GM18951 (cell line): ENCODE measurements at regions not wholly inside any gene's neighbourhood (a gene's known extent, or its start where the extent isn't known, plus 50 kb on each side); places are given as distances from the start of the nearest gene placed in this dataset.
"Not testable (repeated sequence)": the region's sequence is repeated elsewhere in the genome, so short reads cannot be mapped to it uniquely, and the experiment has no call there.

ENCODE experiments used
- POLR2A ChIP-seq: IDR thresholded peaks from 4 replicates; pipeline ENCODE4 v1.6.1; 2011; ENCODE audit warnings: mild to moderate bottlenecking; ENCODE audit not compliant: insufficient read length, insufficient read depth; ENCODE audit errors: extremely low read depth
- in situ Hi-C: fragments of 300-500 bp; cut with MboI; formaldehyde crosslinking; loops from one replicate; pipeline ENCODE4 v1.12.0; 2022; ENCODE audit warnings: low sequenced_read_pairs, mixed read lengths, inconsistent platforms; ENCODE audit not compliant: unreplicated experiment

DNA sequence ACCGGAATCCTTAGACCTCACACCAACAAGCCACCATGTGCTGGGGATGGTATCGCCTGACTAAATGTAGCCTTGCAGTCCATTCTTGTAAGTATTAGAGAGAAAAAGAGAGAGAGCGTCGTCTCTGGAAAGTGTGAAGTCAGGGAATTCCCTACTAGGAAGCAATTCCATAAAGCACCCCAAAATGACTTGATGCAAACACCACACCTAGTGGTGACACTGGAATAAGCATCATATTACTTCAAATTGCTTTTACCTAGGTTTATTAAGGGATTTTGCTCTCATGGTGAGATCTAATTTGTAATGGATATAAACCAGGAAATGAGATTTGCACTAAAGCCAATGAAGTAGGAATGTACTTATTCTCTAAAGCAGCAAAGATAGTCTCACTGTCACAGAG, 111.4 kb upstream of the METTL9 start:
- in situ Hi-C loops, result not testable (repeated sequence)

DNA sequence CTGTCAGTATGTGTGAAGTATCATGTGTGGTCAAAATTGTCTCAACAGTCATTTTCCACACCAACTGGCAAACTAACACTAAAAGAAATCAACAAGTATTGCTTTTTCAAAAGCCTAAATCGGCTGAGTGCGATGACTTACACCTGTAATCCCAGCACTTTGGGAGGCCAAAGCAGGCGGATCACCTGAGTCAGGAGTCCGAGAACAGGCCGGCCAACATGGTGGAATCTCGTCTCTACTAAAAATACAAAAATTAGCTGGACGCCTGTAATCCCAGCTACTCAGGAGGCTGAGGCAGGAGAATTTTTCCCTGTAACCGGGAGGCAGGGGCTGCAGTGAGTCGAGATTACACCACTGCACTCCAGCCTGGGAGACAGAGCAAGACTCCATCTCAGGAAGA, 100.3 kb upstream of the METTL9 start:
- in situ Hi-C loops, result not testable (repeated sequence)

DNA sequence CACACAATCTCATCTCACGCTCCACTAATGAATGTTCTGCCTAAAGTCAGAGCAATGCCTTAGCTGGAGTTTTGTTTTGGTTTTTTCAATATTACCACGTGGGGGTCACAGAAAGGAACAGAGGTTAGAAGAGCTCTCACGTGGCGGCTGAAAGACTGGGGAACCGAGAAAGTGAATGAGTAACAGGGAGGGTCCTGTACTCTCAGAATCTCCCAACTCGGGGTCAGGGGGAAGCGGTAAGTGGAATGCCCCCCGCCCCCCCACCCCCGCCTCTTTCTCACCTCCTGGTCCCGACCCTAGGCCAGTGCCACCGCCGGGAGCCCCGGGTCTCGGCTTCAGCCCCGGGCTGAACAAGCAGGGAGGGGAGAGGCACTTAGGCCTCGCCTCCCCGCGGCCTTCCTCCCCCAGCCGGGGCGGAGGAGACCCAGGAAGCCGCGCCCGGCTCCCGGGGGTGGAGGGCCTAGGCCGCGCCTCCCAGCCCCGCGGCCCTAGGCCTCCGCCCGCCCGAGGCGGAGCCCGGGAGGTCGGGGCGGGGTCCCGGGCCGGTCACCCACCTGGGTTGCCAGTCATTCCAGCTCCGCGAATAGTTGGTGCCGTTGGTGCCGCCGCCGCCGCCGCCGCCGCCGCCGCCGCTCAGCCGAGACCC, 98.0 kb upstream of the METTL9 start:
- in situ Hi-C loops, result not testable (repeated sequence)

DNA sequence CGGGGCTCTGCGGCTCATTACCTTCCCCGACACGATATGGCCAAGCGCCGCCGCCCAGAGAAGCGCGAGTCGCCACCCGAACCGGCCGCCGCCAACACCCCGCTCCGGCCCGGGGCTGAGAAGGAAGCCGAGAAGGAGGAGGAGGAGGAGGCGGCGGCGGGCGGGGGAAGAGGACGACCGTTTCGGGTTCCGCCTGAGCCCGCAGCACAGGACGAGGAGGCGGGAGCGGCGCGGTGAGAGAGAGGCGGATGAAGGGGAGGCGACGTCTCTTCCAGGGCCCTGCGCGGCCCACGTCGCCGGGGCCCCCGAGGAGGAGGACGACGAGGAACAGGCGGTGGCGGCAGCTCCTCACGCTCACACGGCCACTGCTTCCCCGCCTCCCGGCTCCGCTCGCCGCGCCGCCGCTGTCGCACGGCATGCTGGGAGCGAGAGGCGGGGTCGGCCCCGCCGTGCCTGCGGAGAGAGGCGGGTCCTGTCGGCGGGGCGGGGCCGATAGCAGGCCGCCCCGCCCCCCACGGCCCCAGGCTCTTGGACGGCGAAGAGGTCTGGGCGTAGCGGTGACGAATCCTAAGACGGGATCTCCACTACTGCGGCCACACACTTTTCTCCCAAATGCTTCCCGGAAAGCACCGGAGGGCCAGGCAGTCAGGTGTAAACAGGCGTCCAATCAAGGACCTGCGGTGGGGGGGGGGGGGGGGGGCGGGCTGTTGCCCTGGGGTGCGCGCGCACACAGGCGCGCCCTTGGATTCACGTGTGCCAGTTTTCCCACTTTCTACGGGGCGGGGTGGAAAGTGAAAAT, 97.3 kb upstream of the METTL9 start:
- in situ Hi-C loops, result no loop called here
- TF ChIP-seq POLR2A, result peak; percentile 45

DNA sequence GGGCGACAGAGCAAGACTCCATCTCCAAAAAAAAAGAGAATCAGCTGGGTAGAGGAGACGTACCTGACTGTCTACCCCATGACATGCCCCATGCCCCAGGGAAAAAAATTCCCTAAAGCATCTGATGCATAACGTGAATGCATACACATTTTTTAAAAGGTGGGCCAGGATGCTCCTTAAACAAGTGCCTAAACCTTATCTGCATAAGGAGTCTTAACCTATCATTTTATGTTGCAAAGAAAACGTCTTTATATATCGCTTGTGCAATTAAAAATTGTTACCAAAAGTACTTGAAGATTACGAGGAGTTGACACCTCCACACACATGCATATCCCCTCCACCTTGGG, 95.8 kb upstream of the METTL9 start:
- in situ Hi-C loops, result not testable (repeated sequence)

DNA sequence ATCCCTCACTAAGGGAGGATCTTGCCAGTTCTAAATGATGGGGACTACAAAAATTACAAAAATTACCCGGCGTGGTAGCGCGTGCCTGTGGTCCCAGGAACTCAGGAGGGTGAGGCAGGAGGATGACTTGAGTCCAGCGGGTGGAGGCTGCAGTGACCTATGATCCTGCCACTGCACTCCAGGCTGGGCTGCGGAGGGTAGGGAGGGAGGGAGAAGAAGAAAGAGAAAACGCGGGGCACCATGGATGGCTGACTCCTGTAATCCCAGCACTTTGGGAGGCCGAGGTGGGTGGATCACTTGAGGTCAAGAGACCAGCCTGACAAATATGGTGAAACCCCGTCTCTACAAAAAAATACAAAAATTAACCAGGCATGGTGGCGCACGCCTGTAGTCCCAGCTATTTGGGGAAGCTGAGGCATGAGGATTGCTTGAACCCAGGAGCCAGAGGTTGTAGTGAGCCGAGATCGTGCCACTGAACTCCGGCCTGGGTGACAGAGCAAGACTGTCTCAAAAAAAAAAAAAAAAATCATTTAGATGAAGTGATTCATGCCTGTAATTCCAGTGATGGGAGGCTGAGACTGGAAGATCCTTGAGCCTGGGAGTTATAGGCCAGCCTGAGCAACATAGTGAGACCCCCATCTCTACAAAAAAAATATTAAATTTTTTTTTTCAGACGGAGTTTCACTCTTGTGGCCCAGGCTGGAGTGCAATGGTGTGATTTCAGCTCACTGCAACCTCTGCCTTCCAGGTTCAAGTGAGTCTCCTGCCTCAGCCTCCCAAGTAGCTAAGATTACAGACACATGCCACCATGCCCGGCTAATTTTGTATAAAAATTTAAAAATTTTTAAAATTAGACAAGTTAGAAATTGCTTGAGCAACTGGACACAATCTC, 95.2 kb upstream of the METTL9 start:
- in situ Hi-C loops, result not testable (repeated sequence)

DNA sequence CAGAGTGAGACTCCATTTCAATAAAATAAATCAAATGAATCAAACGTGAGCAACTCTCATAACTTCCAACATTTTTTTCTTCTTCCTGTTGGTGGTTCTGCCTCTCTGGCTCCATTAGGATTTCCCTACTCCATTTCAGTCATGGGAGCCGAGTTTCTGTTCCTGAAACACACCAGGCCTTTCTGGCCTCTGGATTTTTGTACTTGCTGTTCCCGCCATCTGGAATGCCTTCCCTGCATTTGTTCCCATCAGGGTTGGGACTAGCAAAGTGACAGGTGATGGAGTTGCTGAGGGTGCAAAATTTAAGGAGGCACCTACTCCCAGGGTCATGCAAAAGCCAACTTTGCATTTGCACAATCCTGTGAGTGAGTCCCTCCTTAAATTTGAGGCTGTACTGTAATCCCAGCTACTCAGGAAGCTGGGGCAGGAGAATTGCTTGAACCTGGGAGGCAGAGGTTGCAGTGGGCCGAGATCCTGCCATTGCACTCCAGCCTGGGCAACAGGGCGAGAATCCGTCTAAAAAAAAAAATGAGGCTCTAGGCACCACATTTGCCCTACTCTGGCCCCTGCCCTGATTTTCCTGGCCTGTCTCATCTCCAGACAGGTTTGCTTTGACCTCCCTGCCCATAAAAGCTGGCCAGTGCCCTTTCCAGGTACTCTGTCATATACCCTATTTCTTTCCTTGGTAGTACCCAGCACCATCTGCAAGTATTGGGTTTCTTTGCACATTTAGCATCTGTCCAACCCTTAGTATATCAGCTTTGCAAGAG, 93.4 kb upstream of the METTL9 start:
- in situ Hi-C loops, result not testable (repeated sequence)

DNA sequence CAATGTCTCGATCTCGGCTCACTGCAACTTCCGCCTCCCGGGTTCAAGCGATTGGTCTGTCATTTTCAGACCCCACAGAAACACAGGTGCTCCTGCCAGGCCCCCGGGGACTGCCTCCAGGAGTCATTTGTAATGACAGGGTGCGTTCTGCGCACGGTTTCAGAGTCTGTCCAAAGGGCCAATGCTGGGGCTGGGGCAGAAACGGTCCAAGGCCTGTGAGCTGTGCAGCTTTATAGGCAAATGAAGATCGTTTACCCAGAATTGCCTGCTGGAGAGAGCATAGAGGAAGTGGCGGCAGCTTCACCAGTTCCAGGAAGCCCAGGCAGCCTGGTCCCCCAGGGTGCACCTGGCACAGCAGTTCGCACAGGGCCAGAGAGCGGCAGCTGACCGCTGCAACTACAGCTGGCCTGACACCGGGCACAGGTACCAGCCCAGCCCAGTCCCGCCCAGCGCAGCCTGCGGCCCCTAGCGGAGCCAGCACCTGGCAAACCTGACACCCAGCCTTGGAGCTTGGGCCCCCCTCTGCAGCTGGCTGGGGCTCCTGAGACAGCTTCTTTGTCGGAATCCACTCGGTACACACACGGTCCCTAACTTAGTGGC, 92.4 kb upstream of the METTL9 start:
- in situ Hi-C loops, result not testable (repeated sequence)
- TF ChIP-seq POLR2A, result peak; percentile 28

DNA sequence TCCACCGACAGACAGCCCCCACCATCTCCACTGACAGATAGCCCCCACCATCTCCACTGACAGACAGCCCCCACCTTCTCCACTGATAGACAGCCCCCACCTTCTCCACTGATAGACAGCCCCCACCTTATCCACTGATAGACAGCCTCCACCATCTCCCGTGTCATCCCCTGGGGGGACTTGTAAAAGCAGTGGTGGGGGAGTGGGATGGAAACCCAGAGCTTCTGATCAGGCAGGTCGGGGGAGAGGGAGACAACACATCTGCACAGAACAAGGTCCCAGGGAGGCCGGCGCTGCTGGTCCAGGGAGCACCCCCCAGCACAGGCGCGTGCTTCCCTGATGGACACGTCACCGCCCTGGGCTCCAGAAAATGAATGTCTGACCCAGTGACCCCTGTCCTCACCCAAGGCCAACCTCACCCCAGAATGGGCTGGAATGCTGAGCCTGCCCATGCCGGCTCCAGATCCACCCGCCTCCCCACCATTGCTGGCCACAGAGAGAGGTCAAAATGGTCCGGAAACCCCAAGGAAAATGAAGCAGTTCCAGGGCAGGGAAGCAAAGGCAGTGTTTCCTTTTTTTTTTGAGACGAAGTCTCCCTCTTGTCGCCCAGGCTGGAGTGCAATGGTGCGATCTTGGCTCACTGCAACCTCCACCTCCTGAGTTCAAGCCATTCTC, 91.6 kb upstream of the METTL9 start:
- in situ Hi-C loops, result not testable (repeated sequence)

DNA sequence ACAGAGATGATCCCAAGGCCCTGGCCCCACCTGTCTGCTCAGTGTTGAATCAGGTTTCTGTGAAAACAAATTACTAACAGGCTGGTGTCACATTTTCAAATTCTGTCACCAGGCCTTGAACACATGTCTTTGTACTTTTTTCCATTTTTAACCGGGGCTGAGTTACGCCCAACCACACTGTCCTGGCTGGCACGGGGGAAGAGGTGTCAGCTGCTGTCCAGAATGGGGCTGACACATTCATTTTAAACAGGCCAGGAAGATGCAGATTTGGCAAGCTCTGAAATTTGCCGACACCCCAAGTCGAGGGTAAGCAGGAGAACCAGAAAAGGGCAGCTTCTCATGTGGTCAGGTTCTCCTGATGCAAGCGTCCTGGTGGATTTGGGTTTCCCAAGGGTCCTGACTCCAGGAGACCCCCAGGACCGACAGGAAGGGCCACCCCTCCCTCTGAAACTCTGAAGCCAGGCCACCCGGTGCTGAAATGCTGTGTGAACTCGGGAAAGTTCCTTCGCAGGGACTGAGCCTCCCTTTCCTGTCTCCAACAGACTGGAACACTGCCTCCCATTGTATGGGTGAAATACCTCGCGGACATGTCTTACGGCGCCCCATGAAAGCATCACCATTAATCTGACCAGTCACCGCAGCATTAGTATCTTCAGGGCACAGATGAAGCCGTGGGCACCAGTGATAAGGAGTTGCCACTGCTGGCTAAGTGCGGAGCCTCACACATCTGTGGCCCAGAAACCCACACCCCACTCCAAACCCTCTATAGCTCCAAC, 90.5 kb upstream of the METTL9 start:
- in situ Hi-C loops, result not testable (repeated sequence)

DNA sequence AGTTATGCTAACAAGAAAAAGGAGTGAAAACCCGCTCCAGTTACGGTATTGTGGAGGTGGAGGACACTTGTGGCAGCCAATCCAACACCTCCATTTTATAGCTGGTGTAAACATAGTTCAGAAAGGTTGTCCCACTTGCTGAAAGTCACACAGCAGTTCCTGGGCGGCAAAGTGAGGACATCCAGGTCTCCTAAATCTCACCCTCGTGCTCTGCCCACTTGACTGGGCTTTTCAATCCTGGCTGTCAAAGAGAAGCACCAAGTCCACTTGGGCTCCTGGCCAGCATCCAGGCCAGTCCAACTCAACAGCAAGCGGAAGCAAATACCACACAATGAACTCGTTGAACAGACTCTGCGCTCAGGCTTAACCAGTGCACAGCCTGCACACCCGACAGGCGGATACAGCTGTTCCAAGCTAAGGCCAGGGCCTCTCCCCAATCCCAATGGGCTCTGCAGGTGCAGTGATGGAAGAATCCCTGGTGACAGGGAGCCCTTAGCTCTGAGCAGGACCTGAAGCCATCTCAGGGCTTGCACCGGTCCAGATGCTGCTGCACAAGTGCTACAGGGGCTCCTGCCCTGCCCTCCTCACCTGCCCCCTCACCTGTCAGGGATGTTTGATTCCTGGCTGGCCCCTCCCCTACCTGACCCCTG, 89.8 kb upstream of the METTL9 start:
- in situ Hi-C loops, result not testable (repeated sequence)

DNA sequence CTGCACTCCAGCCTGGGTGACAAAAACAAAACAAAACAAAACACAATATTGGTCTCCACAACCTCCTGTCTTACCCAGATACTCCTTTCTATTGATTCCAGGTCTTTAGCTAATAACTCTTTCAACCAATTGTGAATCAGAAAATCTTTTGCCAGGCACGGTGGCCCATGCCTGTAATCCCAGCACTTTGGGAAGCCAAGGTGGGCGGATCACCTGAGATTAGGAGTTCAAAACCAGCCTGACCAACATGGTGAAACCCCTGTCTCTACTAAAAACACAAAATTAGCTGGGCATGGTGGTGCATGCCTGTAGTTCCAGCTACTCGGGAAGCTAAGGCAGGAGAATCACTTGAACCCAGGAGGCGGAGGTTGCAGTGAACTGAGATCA, 88.5 kb upstream of the METTL9 start:
- in situ Hi-C loops, result not testable (repeated sequence)

DNA sequence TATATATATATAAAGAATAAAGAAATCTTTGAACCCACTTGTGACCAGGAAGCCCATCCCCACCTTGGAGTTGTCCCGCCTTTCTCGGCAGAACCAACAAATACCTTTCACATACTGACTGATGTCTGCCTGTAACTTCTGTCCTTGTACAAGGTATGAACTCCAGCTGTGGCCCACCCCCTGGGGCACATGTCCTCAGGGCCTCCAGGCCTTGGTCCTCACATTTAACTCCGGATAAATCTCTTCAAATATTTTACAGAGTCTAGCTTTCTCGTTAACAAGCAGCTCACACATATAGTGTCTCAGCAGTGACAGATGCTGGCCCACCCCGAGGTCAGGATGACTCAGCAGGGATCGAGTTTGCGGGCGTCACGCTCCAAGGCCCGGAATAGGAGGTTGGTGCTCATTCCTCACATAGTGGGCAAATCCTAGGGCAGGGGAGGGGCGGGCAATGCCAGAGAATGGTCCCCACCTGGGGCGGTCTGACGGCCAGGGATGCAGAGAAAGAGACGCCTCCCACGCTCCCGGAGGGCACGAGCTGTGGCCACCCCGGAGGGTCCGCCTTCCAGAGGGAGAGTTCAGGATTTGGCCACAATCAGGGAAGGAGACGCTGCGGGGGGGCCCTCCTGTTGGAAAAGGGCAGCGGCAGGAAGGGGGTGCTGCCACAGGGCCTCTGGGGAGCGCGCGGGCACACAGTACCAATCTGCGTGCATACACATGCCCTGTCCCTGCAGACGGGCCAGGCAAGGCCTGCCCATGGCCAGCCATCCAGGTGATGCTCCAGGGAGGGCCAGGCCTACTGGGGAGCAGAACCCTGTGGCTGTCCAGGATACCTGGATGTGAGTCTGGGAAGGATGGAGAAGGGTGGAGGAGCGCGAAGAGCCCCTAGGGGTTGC, 87.8 kb upstream of the METTL9 start:
- in situ Hi-C loops, result not testable (repeated sequence)

DNA sequence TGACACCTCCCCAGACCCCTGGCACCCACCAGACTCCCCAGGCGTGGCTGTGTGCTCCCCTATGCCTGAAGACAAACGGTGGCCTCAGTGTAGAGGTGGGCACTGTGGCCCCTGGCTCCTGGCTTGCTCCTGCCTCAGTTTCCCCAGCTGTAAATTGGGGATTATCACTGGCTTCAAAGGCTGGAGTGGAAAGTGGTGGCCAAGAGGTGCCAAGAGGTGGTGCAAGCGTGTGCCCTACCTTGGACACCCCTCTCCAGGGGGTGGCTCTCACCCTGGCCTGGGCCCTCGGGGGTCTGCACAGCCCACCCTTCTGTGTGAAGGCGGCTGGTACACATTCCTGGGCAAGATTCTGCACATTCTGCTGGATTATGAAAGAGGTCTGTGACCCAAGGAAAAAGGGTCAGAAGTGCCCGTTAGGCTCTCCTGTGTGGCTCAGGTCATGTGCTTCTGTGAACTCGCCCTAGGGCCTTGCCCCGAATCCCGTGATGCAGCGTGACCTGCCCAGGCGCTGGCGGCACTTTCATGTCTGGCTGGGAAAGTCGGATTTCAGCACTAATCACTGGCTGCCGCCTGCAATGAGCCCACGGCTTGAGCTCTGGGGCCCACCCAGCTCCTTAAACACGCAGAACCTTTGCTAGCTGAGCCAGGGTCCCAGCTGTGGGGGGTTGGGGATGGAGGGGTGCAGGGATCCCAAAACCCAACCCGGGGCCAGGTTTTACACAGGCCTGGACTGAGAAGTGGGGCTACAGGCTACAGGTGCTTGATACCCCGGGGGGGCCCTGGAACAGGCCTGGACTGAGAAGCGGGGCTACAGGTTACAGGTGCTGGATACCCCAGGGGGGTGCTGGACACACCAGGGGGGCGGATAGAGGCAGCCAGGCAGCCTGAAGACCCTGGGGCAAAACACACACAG, 86.8 kb upstream of the METTL9 start:
- in situ Hi-C loops, result not testable (repeated sequence)

DNA sequence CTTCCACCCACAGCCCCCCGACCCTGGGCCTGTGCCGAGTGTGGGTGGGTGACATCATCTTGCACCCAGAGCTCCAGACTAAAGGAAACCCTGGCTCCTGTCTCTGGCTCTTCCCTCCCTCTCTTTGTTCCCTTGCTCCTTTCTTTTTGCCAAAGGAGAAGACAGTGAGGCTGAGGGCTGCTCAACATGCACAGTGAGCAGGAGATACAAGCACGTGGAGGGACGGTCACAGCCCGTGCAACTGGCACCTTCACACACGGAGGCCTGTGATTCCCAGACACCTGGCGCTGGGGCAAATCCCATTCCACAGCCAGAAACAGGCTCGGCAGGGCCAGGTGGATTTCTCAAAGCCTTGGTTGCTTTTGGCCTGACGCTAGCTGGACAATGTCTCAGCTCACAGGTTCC, 86.0 kb upstream of the METTL9 start:
- in situ Hi-C loops, result not testable (repeated sequence)
